ENCODE measurements at regions not wholly inside any gene's neighbourhood (a gene's known extent, or its start where the extent isn't known, plus 50 kb on each side); places are given as distances from the start of the nearest gene placed in this dataset.

- DNase-seq, result no peak
Observed at GRCh38 chr6:2534406-2535042, 216.2 kb downstream of the MYLK4 start.

GRCh38 chr6:2531426-2532215 lies 219.1 kb downstream of the MYLK4 start:
- DNase-seq, result no peak

- no peak for DNase-seq
Observed at GRCh38 chr6:2529211-2529719, 221.5 kb downstream of the MYLK4 start.

GRCh38 chr6:2528156-2528555 lies 222.6 kb downstream of the MYLK4 start:
- no peak for DNase-seq

- DNase-seq, result no peak
Observed at GRCh38 chr6:2526766-2527165, 224.0 kb downstream of the MYLK4 start.

GRCh38 chr6:2524090-2524489 lies 226.6 kb downstream of the MYLK4 start:
- DNase-seq, result peak in 1 of 2 experiments; percentile 1

- DNase-seq, result no peak
Observed at GRCh38 chr6:2523061-2523460, 227.7 kb downstream of the MYLK4 start.

- no peak for DNase-seq
Observed at GRCh38 chr6:2522521-2522920, 228.2 kb downstream of the MYLK4 start.

GRCh38 chr6:2517855-2518473 lies 232.8 kb downstream of the MYLK4 start:
- no peak for DNase-seq

- no peak for DNase-seq
Observed at GRCh38 chr6:2517401-2517800, 233.3 kb downstream of the MYLK4 start.

- DNase-seq, result no peak
Observed at GRCh38 chr6:2516059-2516458, 234.7 kb downstream of the MYLK4 start.

- no peak for DNase-seq
Observed at GRCh38 chr6:2514965-2515543, 235.7 kb downstream of the MYLK4 start.

GRCh38 chr6:2512802-2513201 lies 237.9 kb downstream of the MYLK4 start:
- DNase-seq, result no peak

GRCh38 chr6:2510316-2510715 lies 240.4 kb downstream of the MYLK4 start:
- no peak for DNase-seq

- DNase-seq, result no peak
Observed at GRCh38 chr6:2509711-2510110, 241.0 kb downstream of the MYLK4 start.

GRCh38 chr6:2508071-2508470 lies 242.7 kb downstream of the MYLK4 start:
- DNase-seq, result no peak

- DNase-seq, result no peak
Observed at GRCh38 chr6:2507521-2508037, 243.1 kb downstream of the MYLK4 start.

GRCh38 chr6:2507016-2507415 lies 243.7 kb downstream of the MYLK4 start:
- no peak for DNase-seq

GRCh38 chr6:2505624-2506023 lies 245.1 kb downstream of the MYLK4 start:
- peak; percentile 6 to 8 for DNase-seq

- no peak for DNase-seq
Observed at GRCh38 chr6:2504495-2505064, 246.1 kb downstream of the MYLK4 start.

- DNase-seq, result no peak
Observed at GRCh38 chr6:2503816-2504494, 246.8 kb downstream of the MYLK4 start.

- no peak for DNase-seq
Observed at GRCh38 chr6:2502998-2503674, 247.6 kb downstream of the MYLK4 start.
